Duodenal mucosa (tissue), 2 donors: ENCODE measurements at regions not wholly inside any gene's neighbourhood (a gene's known extent, or its start where the extent isn't known, plus 50 kb on each side); places are given as distances from the start of the nearest gene placed in this dataset.

Source experiments
- H3K27ac ChIP-seq: one replicate; pipeline ENCODE4 v1.7.0; 2013; ENCODE audit warnings: low read depth, low read length
- H3K27me3 ChIP-seq, 2 donors: one replicate each; pipeline ENCODE4 v1.7.0; 2013; ENCODE audit warnings: low read length in 2 of 2, control low read depth in 1 of 2; ENCODE audit not compliant: insufficient read depth in 2 of 2, control insufficient read depth in 1 of 2
- H3K36me3 ChIP-seq, 2 donors: one replicate each; pipeline ENCODE4 v1.7.0; 2013; ENCODE audit warnings: low read length in 2 of 2, control low read depth in 1 of 2; ENCODE audit not compliant: insufficient read depth in 2 of 2, control insufficient read depth in 1 of 2
- H3K4me1 ChIP-seq, 2 donors: one replicate each; pipeline ENCODE4 v1.7.0; 2013; ENCODE audit warnings: low read length in 2 of 2, control low read depth in 1 of 2; ENCODE audit not compliant: insufficient read depth in 2 of 2, control insufficient read depth in 1 of 2
- H3K4me3 ChIP-seq, 2 donors: one replicate each; pipeline ENCODE4 v1.7.0; 2013; ENCODE audit warnings: low read length in 2 of 2, low read depth in 1 of 2
- H3K9ac ChIP-seq, 2 donors: one replicate each; pipeline ENCODE4 v1.7.0; 2013; ENCODE audit warnings: low read length in 2 of 2, low read depth in 1 of 2
- H3K9me3 ChIP-seq, 2 donors: one replicate each; pipeline ENCODE4 v1.7.0; 2013; ENCODE audit warnings: low read length in 2 of 2, control low read depth in 1 of 2; ENCODE audit not compliant: control insufficient read depth in 1 of 2

DNA sequence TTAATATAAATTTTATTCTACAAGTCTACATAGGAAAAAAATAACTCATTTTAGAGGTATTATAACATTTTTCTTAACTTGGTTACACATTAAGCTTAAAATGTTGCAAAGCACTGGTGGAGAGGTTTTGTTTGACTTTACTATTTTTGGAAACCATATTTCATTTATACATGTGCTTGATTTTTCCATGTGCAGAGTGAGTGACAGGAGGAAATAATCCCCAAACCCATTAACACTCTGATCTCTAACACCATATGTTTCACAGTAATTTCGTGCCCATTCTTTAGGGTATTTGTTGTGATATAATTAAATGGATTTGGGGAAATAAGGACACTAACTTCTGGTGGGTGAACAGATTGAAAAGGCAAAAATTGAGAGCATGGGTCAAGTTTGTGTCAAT is 2124.4 kb upstream of the PCDH20 start:
- Histone ChIP-seq H3K36me3 (no peaks in the 10 kb centered on the region), H3K4me1 (no peaks in the 10 kb centered on the region), H3K27ac (no peak overlapping the region), H3K27me3 (no peaks in the 10 kb centered on the region), H3K9ac (no peak overlapping the region), H3K9me3 (peaks cover 4 to 6% of the 10 kb centered on the region in 2 donors), H3K4me3 (no peak overlapping the region)

DNA sequence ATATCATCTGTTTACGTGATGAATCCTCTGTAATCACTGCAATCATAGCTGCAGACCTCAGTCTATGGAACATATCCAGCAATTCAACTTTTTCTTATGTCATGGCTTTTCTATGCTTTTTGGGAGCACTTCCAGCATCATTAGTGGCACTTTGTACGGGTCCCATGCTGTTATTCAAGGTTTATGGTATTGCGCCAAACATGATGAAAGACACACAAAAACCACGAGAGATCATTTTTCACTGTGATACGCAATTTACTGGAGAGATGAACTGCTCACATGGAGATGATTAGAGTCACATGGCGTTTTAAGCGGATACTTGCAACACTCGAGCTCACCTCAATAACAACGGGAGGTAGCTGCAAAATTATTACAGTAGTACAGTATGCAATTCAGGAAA is 2101.7 kb upstream of the PCDH20 start:
- no peak overlapping the region for H3K4me3 ChIP-seq
- H3K36me3 ChIP-seq = no peaks in the 10 kb centered on the region
- H3K9me3 ChIP-seq = peaks cover 0 to 1% of the 10 kb centered on the region in 2 donors
- H3K9ac ChIP-seq = no peak overlapping the region
- H3K4me1 ChIP-seq = no peaks in the 10 kb centered on the region
- no peaks in the 10 kb centered on the region for H3K27me3 ChIP-seq
- H3K27ac ChIP-seq = no peak overlapping the region

DNA sequence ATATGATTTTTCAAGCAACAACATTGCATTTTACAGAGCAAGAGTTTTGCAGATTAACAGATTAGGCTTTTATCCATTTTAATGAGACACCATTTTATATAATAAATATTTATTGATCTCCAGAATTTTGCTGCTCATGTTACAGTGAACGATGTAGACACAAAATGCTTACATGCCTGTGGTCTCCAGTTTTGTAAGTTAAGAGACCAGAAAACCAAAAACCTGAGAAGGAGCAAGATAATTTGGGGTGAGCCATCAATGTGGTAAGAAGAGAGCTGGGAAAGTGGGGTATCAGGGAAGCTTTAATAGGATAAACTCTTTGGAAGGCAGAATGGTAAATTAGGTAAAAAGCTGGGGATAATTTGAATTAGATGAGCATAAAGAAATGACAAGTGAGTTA is 2100.5 kb upstream of the PCDH20 start:
- H3K27me3 ChIP-seq = no peaks in the 10 kb centered on the region
- no peaks in the 10 kb centered on the region for H3K36me3 ChIP-seq
- H3K9ac ChIP-seq = no peak overlapping the region
- no peak overlapping the region for H3K4me3 ChIP-seq
- H3K4me1 ChIP-seq = no peaks in the 10 kb centered on the region
- H3K27ac ChIP-seq = no peak overlapping the region
- H3K9me3 ChIP-seq = peaks cover 6 to 10% of the 10 kb centered on the region in 2 donors

DNA sequence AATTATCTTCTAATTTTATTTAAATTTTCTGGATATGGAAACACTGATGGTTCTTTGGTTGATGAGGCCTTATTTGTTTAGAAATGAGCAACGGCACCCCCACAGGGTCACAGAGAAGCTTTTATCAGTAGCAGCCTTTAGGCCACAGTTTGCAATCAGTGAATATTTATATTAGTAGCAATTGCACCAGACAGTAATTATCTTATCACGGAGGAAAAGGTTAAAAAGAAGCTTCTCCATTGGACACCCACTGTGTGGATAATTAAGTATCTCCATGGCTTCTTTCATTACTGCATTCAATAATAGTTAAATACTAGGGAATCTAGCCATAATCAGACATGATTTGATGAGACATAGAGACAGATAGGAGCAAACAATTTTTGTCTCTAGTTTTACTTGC is 2099.2 kb upstream of the PCDH20 start:
- H3K36me3 ChIP-seq = no peaks in the 10 kb centered on the region
- H3K9ac ChIP-seq = no peak overlapping the region
- H3K4me3 ChIP-seq = no peak overlapping the region
- H3K27me3 ChIP-seq = no peaks in the 10 kb centered on the region
- no peaks in the 10 kb centered on the region for H3K4me1 ChIP-seq
- peaks cover 6 to 10% of the 10 kb centered on the region in 2 donors for H3K9me3 ChIP-seq
- H3K27ac ChIP-seq = no peak overlapping the region

DNA sequence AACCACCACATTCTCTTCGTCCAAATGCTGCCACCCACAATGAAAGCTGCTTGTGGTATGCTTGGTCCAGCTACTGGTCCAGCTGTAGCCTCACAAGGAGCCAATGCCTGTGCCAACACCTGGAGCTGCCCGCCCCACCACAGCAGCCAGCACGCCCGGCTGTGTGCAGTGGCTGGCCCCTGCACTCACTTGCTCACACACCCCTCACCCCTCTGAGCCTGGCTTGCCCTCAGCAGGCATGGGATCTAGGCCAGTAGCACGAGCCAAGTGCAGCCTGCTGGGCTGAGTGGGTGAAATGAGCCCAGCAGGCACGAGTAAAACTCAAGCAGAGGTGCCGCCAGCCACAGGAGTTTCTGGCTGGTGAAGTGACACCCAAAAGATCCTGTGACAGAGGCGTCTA is 2096.4 kb upstream of the PCDH20 start:
- Histone ChIP-seq H3K4me3 (no peak overlapping the region), H3K9me3 (peaks cover 5 to 10% of the 10 kb centered on the region in 2 donors), H3K9ac (no peak overlapping the region), H3K27ac (no peak overlapping the region), H3K36me3 (no peaks in the 10 kb centered on the region), H3K4me1 (no peaks in the 10 kb centered on the region), H3K27me3 (no peaks in the 10 kb centered on the region)

DNA sequence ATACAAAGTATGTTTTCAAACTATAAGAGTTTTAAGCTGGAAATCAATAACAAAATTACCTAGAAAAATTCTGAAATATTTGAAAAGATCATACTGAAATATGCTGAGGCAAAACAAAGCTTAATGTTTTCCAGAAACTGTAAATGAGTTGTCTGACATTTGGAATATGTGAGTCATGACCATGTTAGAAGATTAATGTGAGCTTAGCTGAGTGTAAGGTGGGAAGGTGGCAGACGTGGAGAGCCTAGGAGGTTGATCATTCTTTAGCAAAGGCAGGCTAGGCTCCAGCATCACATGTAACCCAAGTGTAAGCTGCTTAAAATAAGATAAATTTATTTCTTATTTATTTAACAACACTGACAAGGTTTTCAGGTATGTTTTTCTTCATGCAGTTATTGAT is 2086.1 kb upstream of the PCDH20 start:
- no peak overlapping the region for H3K9ac ChIP-seq

DNA sequence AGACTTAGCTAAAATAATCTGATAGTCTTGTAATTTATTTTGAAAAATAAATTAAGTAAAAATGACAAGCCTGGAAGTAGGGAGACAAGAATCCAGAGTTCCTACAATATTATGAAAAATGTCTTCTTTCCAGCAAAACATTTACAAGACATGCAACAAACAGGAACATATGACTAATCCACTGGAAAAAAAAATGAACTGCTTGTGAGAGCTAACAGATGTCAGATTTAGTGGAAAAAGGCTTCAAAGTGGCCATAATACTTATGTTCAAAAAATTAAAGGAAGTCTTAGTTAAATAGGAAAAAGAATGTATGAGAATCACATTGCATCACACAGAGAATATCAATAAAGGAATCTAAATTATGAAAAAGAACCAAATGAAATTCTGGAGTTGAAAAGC is 2082.0 kb upstream of the PCDH20 start:
- H3K9ac ChIP-seq = no peak overlapping the region
- peaks cover 0 to 5% of the 10 kb centered on the region in 2 donors for H3K9me3 ChIP-seq
- no peaks in the 10 kb centered on the region for H3K4me1 ChIP-seq
- no peak overlapping the region for H3K4me3 ChIP-seq
- H3K36me3 ChIP-seq = no peaks in the 10 kb centered on the region
- no peak overlapping the region for H3K27ac ChIP-seq
- H3K27me3 ChIP-seq = no peaks in the 10 kb centered on the region

More for the DNA sequence above, 2086.1 kb upstream of the PCDH20 start:
- Histone ChIP-seq H3K4me3 (no peak overlapping the region), H3K9me3 (peaks cover 2 to 4% of the 10 kb centered on the region in 2 donors), H3K36me3 (no peaks in the 10 kb centered on the region), H3K4me1 (no peaks in the 10 kb centered on the region), H3K27me3 (no peaks in the 10 kb centered on the region), H3K27ac (no peak overlapping the region)

DNA sequence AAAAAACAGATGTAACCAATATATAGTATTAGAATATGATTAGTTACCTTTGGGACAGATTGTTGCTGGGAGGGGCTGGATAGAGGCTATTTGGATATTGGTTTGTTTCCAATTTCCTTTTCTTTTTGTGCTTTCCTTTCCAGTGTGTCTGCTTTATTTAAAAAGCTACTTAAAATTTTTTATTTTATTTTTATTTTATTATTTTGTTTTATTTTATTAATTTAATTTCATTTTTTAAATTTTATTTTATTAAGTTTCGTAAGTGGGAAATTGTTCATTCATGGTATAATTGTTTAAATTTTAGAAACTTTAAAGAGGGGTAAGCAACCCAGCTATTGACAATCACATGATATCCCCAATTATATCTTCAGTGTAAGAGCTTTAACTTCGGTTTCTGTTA is 2077.0 kb upstream of the PCDH20 start:
- no peaks in the 10 kb centered on the region for H3K27me3 ChIP-seq
- H3K27ac ChIP-seq = no peak overlapping the region

DNA sequence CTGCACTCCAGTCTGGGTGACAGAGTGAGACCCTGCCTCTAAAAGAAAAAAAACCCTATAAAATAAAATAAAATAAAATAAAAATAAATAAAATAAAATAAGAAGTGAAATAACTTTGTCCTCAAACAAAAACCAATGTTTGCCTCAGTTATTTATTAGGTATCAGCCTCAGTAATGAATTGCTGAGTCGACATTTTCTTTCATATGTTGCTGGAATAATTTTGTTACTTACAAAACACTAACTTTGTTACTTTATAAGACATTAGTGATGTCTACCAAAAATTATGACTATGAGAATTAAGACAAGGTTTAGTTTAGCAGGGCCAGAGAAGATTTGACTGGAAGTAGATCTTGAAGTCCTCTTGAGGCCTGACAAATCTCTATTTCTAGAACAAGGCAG is 2074.5 kb upstream of the PCDH20 start:
- H3K36me3 ChIP-seq = no peaks in the 10 kb centered on the region
- H3K27me3 ChIP-seq = no peaks in the 10 kb centered on the region
- no peak overlapping the region for H3K27ac ChIP-seq
- no peak overlapping the region for H3K9ac ChIP-seq
- peaks cover 4 to 5% of the 10 kb centered on the region in 2 donors for H3K9me3 ChIP-seq
- H3K4me1 ChIP-seq = no peaks in the 10 kb centered on the region
- H3K4me3 ChIP-seq = no peak overlapping the region

More for the DNA sequence above, 2077.0 kb upstream of the PCDH20 start:
- Histone ChIP-seq H3K4me1 (no peaks in the 10 kb centered on the region), H3K4me3 (no peak overlapping the region), H3K36me3 (no peaks in the 10 kb centered on the region), H3K9me3 (peaks cover 5% of the 10 kb centered on the region in 2 donors), H3K9ac (no peak overlapping the region)

DNA sequence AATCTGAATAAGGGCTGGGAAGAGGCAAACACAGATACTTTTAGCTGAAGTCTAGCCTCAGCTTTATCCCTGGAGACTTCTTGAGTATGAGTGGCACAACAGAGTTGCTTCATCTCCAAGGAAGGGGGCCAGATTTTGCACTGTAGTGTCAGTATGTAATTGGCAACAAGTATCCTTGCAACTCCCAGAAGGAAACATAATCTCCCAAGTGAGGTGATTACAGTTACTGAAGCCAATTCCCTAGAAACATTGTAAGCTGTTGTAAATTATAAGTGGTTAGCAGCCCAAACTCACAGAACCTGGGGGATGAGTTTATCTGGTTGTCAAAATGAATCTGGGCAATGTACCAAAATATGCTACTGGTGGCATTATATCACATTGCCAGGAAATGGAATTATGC is 2065.7 kb upstream of the PCDH20 start:
- no peaks in the 10 kb centered on the region for H3K27me3 ChIP-seq
- no peaks in the 10 kb centered on the region for H3K9me3 ChIP-seq
- no peak overlapping the region for H3K9ac ChIP-seq
- no peaks in the 10 kb centered on the region for H3K4me1 ChIP-seq
- no peak overlapping the region for H3K4me3 ChIP-seq
- H3K27ac ChIP-seq = no peak overlapping the region
- no peaks in the 10 kb centered on the region for H3K36me3 ChIP-seq

DNA sequence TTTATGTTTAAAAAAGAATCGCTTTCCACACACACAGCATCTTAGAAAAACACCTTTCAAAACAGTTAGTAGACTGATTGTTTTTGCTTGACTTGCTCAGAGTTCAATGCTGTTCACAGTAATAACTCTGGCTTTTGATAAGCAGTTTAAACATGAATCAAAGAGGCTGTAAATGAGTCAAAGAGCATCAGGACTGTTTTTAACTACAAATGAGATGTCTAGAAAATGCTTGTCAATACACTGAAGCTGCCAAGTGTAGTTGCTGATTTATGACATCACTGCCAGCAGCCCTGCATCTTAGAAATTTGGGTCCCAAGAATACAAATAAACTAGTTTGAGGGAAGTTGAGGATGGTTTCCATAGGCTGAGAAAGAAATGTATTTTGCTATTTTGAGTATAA is 2057.1 kb upstream of the PCDH20 start:
- Histone ChIP-seq H3K36me3 (no peaks in the 10 kb centered on the region), H3K9me3 (peaks cover 0 to 5% of the 10 kb centered on the region in 2 donors), H3K27me3 (no peaks in the 10 kb centered on the region), H3K4me3 (no peak overlapping the region), H3K4me1 (no peaks in the 10 kb centered on the region), H3K9ac (no peak overlapping the region), H3K27ac (no peak overlapping the region)
